Glutamatergic neuron (in vitro differentiated cells): ENCODE measurements at regions not wholly inside any gene's neighbourhood (a gene's known extent, or its start where the extent isn't known, plus 50 kb on each side); places are given as distances from the start of the nearest gene placed in this dataset.
A peak's percentile ranks its signal among the peaks of the same experiment; 100 is the strongest.

Source experiments
- DNase-seq: peaks from one replicate; pipeline ENCODE4 v3.0.0; 2022
- H3K27ac Mint-ChIP-seq: one replicate; pipeline ENCODE4 v1.8.0; 2020; ENCODE audit warnings: mild to moderate bottlenecking, mixed read lengths, inconsistent platforms; ENCODE audit not compliant: unreplicated experiment
- H3K27me3 Mint-ChIP-seq: one replicate; pipeline ENCODE4 v1.8.0; 2020; ENCODE audit warnings: mild to moderate bottlenecking, moderate library complexity, mixed read lengths, inconsistent platforms; ENCODE audit not compliant: unreplicated experiment
- H3K36me3 Mint-ChIP-seq: one replicate; pipeline ENCODE4 v1.8.0; 2020; ENCODE audit warnings: mild to moderate bottlenecking, mixed read lengths, inconsistent platforms; ENCODE audit not compliant: unreplicated experiment
- H3K4me1 Mint-ChIP-seq: one replicate; pipeline ENCODE4 v1.8.0; 2020; ENCODE audit warnings: mild to moderate bottlenecking, low read depth, mixed read lengths, inconsistent platforms; ENCODE audit not compliant: unreplicated experiment
- H3K4me3 Mint-ChIP-seq: one replicate; pipeline ENCODE4 v1.8.0; 2020; ENCODE audit warnings: mild to moderate bottlenecking, mixed read lengths, inconsistent platforms; ENCODE audit not compliant: unreplicated experiment
- H3K9me3 Mint-ChIP-seq: one replicate; pipeline ENCODE4 v1.8.0; 2020; ENCODE audit warnings: mild to moderate bottlenecking, moderate library complexity, mixed read lengths, inconsistent platforms; ENCODE audit not compliant: unreplicated experiment
- CTCF ChIP-seq: fragments of 200-600 bp; sonication (generic); IDR thresholded peaks from one replicate; pipeline ENCODE4 v1.5.0; 2021; ENCODE audit not compliant: partially characterized antibody, unreplicated experiment

- no peaks in the 10 kb centered on the region for H3K36me3 Mint-ChIP-seq
- no peaks in the 10 kb centered on the region for H3K4me1 Mint-ChIP-seq
- no peak overlapping the region for H3K4me3 Mint-ChIP-seq
- H3K27me3 Mint-ChIP-seq: no peaks in the 10 kb centered on the region
- no peak for DNase-seq
- H3K9me3 Mint-ChIP-seq: no peaks in the 10 kb centered on the region
- TF ChIP-seq CTCF: peak; percentile 23
- H3K27ac Mint-ChIP-seq: no peak overlapping the region
Measured at GRCh38 chr2:84373391-84373790, 85.7 kb downstream of the SUCLG1 start.

GRCh38 chr2:84362541-84362940, 96.5 kb downstream of the SUCLG1 start:
- TF ChIP-seq CTCF: no peak
- Mint-ChIP-seq H3K4me1 (no peaks in the 10 kb centered on the region), H3K27ac (no peak overlapping the region), H3K27me3 (no peaks in the 10 kb centered on the region), H3K36me3 (peaks cover 13% of the 10 kb centered on the region), H3K4me3 (no peak overlapping the region), H3K9me3 (peaks cover 3% of the 10 kb centered on the region)
- DNase-seq: no peak

- Mint-ChIP-seq H3K36me3 (peaks cover 4% of the 10 kb centered on the region), H3K4me3 (no peak overlapping the region), H3K27ac (peak overlapping the region; percentile 62), H3K27me3 (peaks cover 2% of the 10 kb centered on the region), H3K4me1 (peaks cover 16% of the 10 kb centered on the region), H3K9me3 (peaks cover 4% of the 10 kb centered on the region)
- DNase-seq: no peak
- TF ChIP-seq CTCF: no peak
Measured at GRCh38 chr2:84338069-84338468, 121.0 kb downstream of the SUCLG1 start.

GRCh38 chr2:84327645-84328249, 131.3 kb downstream of the SUCLG1 start:
- Mint-ChIP-seq H3K4me1 (peaks cover 6% of the 10 kb centered on the region), H3K27ac (no peak overlapping the region), H3K36me3 (peaks cover 5% of the 10 kb centered on the region), H3K4me3 (no peak overlapping the region), H3K27me3 (no peaks in the 10 kb centered on the region), H3K9me3 (peaks cover 2% of the 10 kb centered on the region)
- TF ChIP-seq CTCF: no peak
- no peak for DNase-seq

- DNase-seq: no peak
- Mint-ChIP-seq H3K27ac (no peak overlapping the region), H3K36me3 (peaks cover 5% of the 10 kb centered on the region), H3K4me1 (peaks cover 6% of the 10 kb centered on the region), H3K4me3 (no peak overlapping the region), H3K27me3 (no peaks in the 10 kb centered on the region), H3K9me3 (peaks cover 2% of the 10 kb centered on the region)
- no peak for TF ChIP-seq CTCF
Measured at GRCh38 chr2:84326831-84327432, 132.1 kb downstream of the SUCLG1 start.
